H54 (cell line): ENCODE measurements at regions not wholly inside any gene's neighbourhood (a gene's known extent, or its start where the extent isn't known, plus 50 kb on each side); places are given as distances from the start of the nearest gene placed in this dataset.
"Not testable (repeated sequence)": the region's sequence is repeated elsewhere in the genome, so short reads cannot be mapped to it uniquely, and the experiment has no call there.

ENCODE experiments used
- DNase-seq: peaks from one replicate; pipeline ENCODE4 v3.0.0; 2011; ENCODE audit warnings: low spot score, mixed read lengths; ENCODE audit not compliant: insufficient read length
- FAIRE-seq: peaks from 3 replicates; lab custom pipeline; 2011; peaks lifted over from hg19 to GRCh38; lab: Jason Lieb, UNC
- POLR2A ChIP-seq: IDR thresholded peaks from 2 replicates; pipeline ENCODE4 v1.6.1; 2011; ENCODE audit warnings: low read depth, mild to moderate bottlenecking, low read length

GRCh38 chrX:150257353-150258175 lies 105.6 kb upstream of the MAMLD1 start:
- FAIRE-seq (no peak), DNase-seq (no peak)
- TF ChIP-seq POLR2A = no peak

- DNase-seq (no peak), FAIRE-seq (no peak)
- no peak for TF ChIP-seq POLR2A
These were observed 105.0 kb upstream of the MAMLD1 start for GRCh38 chrX:150258176-150258425.

DNA sequence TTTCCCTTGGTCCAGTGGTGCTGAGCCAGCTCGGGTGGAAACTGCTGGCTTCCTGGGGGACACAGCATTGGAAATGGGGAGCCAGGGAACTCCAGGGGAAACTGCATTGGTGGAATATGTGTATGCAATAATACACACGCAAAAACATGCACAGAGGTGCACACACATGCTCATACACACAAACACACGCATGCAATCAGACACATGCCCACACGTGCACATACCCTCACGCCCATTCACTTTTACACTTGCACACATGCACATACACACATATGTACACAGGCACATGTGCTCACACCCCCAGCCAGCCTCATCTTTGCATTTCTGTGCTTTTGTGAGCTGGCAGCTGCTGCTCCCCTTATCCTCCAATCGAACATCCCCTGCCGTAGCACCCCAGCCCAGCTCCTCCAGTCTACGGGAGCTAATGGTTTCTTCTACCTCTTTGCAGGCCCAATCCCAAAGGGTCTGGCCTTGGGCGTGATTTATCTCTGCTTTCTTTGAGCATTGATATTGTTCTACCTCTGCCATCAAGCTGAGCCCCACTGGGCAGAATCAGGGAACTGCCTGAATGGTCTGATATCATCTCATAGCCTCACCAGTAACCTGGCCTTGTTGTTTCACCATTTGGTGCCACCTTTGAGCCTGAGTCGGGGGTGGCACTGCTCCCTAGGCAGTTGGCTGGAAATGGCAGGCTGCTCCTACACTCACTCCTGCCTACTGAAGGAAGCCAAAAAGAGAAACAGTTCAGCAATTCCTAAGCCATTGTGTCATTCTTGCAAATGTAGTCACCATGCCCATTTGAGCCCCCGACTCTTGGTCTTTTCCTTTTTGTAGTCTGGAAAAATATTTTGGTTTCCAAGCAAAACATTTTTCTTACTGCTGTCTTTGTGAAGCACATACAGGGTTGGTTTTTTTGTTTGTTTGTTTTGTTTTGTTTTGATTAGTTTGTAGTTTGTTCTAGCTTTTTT lies 104.4 kb upstream of the MAMLD1 start:
- DNase-seq = no peak
- no peak for FAIRE-seq
- TF ChIP-seq POLR2A = no peak

- DNase-seq (no peak), FAIRE-seq (no peak)
- TF ChIP-seq POLR2A = no peak
These were observed 100.7 kb upstream of the MAMLD1 start for GRCh38 chrX:150262456-150262855.

GRCh38 chrX:150268839-150269355 lies 94.2 kb upstream of the MAMLD1 start:
- FAIRE-seq = no peak
- no peak for TF ChIP-seq POLR2A
- DNase-seq = no peak

DNA sequence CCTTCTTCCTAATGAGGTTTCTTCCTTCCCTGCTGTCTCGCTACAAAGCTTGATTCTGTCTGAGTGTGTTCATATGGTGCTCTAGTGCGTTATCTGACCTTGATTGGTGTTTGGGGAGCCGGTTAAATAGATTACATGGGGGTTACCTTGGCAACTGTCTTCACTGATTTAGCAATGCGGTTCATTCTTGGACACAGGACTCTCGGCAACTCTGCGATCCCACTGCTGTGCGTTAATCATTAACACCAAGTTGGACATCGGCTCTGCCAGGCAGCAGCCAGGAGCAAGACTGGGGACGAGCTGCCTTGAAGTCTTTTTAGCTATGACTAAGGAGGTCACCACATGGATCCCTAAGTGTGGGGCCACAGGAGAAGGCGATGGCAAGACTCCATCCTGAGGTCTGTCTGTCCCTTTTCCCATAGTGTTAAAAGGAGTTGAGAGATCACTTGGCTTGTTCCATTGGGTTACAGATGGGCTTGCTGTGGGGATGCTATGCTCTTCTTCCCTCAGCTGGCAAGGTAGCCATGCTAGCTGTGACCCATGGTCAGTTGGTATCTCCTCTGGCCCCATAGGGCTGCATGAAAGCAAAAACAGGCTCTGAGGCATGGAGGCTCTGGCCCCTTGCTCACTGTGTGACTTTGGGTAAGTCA lies 93.4 kb upstream of the MAMLD1 start:
- FAIRE-seq = no peak
- DNase-seq = no peak
- no peak for TF ChIP-seq POLR2A

DNA sequence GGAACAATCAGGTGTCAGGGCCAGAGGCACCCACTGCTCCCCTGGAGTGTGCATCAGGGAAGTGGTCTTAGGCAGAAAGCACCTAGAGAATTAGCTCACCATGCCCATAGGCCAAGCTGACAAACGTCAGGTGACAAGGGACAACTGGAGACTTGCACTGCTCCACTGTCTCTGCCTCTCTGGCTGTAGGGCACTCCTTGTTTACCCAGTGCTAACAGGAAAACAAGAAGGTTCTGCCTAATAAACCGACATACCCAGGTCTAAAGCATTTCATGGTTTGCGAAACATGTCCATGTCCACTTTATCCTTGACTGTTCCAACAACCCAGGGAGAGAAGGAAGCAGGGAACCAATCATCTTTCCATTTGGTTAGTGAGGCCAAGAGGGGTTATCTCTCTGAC lies 92.5 kb upstream of the MAMLD1 start:
- no peak for TF ChIP-seq POLR2A
- DNase-seq = no peak
- no peak for FAIRE-seq

DNA sequence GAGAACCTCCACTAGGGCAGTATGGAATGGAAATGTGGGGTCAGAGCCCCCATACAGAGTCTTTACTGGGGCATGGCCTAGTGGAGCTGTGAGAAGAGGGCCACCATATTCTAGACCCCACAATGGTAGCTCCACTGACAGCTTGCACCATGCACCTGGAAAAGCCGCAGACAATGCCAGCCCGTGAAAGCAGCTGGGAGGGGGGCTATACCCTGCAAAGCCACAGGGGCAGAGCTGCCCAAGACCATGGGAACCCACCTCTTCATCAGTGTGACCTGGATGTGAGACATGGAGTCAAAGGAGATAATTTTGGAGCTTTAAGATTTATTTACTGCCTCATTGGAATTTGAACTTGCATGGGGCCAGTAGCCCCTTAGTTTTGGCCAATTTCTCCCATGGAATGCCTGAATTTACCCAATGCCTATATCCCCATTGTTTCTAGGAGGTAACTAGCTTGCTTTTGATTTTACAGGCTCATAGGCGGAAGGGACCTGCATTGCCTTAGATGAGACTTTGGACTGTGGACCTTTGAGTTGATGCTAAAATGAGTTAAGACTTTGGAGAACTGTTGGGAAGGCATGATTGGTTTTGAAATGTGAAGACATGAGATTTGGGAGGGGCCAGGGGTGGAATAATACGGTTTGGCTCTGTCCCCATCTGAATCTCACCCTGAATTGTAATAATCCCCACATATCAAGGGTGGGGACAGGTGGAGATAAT lies 89.4 kb upstream of the MAMLD1 start:
- DNase-seq, FAIRE-seq: not testable (repeated sequence)

- DNase-seq (no peak), FAIRE-seq (no peak)
- no peak for TF ChIP-seq POLR2A
These were observed 80.2 kb upstream of the MAMLD1 start for GRCh38 chrX:150282953-150283352.

- DNase-seq (no peak), FAIRE-seq (no peak)
- TF ChIP-seq POLR2A = no peak
These were observed 72.1 kb upstream of the MAMLD1 start for GRCh38 chrX:150291014-150291413.

GRCh38 chrX:150293311-150294013 lies 69.7 kb upstream of the MAMLD1 start:
- TF ChIP-seq POLR2A = no peak
- DNase-seq (no peak), FAIRE-seq (no peak)

DNA sequence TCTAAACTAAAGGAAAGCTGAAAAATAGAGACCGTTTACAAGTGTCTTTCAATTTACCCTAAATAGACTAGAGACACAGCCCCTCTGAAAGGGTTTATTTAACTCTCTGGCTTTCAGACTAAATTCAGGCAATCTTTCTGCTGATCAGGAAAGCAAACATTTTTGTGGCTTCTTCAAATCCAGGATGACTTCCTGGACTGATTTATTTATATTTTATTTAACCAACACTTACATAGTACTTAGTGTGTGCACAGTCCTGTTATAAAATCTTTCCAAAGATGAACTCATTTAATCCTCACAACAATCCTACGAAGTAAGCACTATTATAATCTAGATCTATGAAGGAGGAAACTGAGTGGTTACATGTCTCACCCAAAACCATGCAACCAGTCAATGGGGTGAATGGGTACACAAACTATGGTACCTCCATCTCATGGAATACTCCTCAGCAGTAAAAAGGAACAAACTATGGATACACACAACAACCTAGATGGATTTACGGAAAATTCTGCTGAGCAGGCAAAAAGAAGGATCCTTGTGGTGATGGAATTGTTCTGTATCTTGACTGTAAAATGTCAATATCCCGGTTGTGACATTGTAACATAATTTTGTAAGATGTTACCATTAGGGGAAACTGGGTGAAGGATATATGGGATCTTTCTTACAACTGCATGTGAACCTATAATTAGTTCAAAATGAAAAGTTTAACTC lies 64.1 kb upstream of the MAMLD1 start:
- no peak for DNase-seq
- FAIRE-seq = no peak
- TF ChIP-seq POLR2A = no peak
